GM06990 (cell line): ENCODE measurements at regions not wholly inside any gene's neighbourhood (a gene's known extent, or its start where the extent isn't known, plus 50 kb on each side); places are given as distances from the start of the nearest gene placed in this dataset.

ENCODE experiments used
- DNase-seq: peaks from one replicate; pipeline ENCODE4 v3.0.0-alpha.2; 2011; ENCODE audit not compliant: insufficient read length; ENCODE audit errors: extremely low read depth
- H3K27me3 ChIP-seq: replicated peaks from 2 replicates; pipeline ENCODE4 v1.6.0; 2011; ENCODE audit warnings: low read length; ENCODE audit not compliant: control insufficient read depth, insufficient read depth
- H3K36me3 ChIP-seq: 2 replicates; pipeline ENCODE4 v1.5.1; 2011; ENCODE audit warnings: low read length; ENCODE audit not compliant: control insufficient read depth, insufficient read depth
- H3K4me3 ChIP-seq: replicated peaks from 2 replicates; pipeline ENCODE4 v1.5.1; 2011; ENCODE audit warnings: low read depth, mild to moderate bottlenecking, control low read depth, low read length
- TF ChIP-seq, protein P1 (sequence below): IDR thresholded peaks from 2 replicates; pipeline ENCODE4 v1.5.1; 2011; ENCODE audit warnings: low read length, control low read depth, mild to moderate bottlenecking, inconsistent platforms; ENCODE audit not compliant: insufficient read depth, poor library complexity, severe bottlenecking

DNA sequence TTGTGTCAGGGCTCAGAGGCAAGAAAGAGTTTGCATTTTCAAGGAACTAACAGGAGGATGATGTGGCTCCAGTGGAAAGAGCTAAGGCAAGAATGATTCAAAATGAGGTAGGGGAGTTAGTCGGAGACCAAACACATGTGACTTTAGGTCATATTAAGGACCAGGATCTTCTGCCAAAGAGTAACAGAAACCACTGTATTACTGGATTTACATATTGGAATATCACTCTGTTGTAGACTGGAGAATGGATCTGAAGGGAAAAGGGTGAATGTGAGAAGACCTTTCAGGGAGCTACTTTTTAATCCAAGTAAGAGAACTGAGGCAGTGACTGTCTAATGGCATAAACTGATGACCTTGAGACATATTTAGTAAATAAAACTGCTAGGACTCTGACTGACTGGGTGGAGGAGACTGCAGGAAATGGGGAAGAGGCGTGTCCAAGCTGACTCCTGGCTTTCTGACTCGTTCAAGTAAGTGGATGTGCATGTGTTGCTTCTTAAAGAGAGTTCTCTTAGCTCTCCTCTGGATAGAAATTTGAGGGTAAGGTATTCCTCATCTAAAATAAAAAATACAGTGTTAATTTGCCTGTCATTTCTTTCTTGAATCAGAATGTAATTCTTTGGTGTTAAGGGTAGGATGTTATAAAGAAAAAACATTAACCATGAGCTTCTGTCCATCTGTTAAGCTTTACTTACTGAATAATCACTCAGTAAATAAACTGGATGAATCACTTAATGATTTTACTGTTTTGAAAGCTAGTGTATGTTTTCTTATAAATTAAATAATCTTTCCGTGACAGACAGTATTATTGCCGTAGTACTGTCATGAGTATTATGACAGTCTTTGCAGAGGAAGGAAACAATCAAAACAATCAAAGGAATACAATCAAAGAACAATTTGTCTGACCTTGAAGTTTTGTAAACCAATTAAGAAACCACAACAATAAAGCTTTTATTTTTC is 58.3 kb upstream of the CFAP20DC start:
- H3K27me3 ChIP-seq: no peaks in the 10 kb centered on the region
- H3K4me3 ChIP-seq: no peak overlapping the region
- TF ChIP-seq, protein P1, sequence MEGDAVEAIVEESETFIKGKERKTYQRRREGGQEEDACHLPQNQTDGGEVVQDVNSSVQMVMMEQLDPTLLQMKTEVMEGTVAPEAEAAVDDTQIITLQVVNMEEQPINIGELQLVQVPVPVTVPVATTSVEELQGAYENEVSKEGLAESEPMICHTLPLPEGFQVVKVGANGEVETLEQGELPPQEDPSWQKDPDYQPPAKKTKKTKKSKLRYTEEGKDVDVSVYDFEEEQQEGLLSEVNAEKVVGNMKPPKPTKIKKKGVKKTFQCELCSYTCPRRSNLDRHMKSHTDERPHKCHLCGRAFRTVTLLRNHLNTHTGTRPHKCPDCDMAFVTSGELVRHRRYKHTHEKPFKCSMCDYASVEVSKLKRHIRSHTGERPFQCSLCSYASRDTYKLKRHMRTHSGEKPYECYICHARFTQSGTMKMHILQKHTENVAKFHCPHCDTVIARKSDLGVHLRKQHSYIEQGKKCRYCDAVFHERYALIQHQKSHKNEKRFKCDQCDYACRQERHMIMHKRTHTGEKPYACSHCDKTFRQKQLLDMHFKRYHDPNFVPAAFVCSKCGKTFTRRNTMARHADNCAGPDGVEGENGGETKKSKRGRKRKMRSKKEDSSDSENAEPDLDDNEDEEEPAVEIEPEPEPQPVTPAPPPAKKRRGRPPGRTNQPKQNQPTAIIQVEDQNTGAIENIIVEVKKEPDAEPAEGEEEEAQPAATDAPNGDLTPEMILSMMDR: no peak
- DNase-seq: no peak
- H3K36me3 ChIP-seq: no peaks in the 10 kb centered on the region

DNA sequence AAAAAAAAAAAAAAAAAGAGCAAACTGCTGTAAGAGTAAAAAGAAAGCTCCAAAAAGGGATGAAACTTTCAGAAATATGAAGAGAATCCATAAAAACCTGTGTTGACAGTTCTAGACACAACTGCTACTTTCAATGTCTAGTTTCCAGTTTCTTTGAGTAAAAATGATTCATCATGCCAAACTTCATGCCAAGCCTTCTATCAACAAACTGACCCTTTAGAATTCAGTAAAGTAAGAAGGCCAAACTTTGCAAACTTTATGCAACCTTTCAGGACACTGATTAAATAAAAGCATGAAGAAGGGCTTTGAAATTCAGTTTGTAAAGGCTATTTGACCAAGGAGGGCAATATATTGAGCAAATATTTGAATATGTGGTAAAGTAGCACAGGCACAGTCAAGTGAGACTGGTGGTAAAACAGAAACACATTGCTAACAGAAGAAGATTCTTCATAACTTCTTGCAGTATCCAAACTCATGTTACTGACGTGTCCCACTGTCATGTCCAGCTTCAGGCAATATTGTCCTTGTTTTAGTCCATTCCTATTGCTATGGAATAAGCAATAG is 56.3 kb upstream of the CFAP20DC start:
- no peaks in the 10 kb centered on the region for H3K27me3 ChIP-seq
- no peak overlapping the region for H3K4me3 ChIP-seq
- TF ChIP-seq, protein P1: no peak
- no peaks in the 10 kb centered on the region for H3K36me3 ChIP-seq
- no peak for DNase-seq

DNA sequence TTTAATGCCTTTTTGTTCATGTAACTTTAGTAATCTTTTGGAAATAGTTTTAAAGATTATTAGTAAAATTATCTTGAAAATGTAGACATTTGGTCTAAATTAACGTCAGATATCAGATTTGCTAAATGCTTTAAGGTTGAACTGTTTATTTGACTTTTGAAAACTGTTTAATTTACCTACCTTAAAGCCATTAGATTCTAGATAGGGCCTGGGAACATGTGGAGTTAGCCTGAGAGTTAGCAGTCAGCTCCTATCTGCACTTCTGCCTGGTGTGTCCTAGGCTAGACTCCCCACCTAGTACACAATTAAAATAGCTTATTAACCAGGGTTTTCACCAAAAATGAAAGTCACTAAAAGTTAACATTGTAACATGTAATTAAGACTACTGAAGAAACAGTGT is 53.7 kb upstream of the CFAP20DC start:
- TF ChIP-seq, protein P1: no peak
- H3K4me3 ChIP-seq: no peak overlapping the region
- no peak for DNase-seq
- no peaks in the 10 kb centered on the region for H3K36me3 ChIP-seq
- H3K27me3 ChIP-seq: no peaks in the 10 kb centered on the region; the same call in 1 of the 2 replicates

DNA sequence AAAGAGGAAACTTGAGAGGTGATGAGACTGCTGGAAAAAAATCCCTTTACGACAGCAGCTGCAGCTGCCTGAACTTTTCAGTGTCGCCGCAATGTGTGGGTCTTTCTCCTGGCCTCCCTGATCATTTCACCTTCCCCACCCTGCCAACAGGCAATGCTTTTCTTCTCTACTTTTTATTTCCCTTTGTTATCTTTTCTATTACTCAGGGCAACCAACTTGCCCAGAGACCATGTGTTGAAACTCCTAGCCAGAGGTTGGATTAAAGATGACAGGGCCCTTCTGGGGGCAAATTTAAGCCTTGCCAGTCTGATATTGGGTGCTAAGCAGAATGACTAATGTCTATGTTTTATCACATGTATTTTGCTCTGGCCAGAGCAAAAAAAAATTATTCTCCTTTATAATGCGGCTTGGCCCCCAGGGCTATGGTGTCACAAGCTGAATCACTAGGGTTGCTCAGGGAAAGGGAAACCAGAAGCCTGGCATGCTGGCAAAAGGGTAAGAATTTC is 51.5 kb upstream of the CFAP20DC start:
- no peak overlapping the region for H3K4me3 ChIP-seq
- TF ChIP-seq, protein P1: no peak
- no peaks in the 10 kb centered on the region for H3K36me3 ChIP-seq
- no peak for DNase-seq
- H3K27me3 ChIP-seq: no peaks in the 10 kb centered on the region; the same call in 1 of the 2 replicates
